H4 (cell line): ENCODE measurements at regions not wholly inside any gene's neighbourhood (a gene's known extent, or its start where the extent isn't known, plus 50 kb on each side); places are given as distances from the start of the nearest gene placed in this dataset.

Experiments used
- DNase-seq: peaks from one replicate; pipeline ENCODE4 v3.0.0-alpha.2; 2015; ENCODE audit warnings: low spot score

DNA sequence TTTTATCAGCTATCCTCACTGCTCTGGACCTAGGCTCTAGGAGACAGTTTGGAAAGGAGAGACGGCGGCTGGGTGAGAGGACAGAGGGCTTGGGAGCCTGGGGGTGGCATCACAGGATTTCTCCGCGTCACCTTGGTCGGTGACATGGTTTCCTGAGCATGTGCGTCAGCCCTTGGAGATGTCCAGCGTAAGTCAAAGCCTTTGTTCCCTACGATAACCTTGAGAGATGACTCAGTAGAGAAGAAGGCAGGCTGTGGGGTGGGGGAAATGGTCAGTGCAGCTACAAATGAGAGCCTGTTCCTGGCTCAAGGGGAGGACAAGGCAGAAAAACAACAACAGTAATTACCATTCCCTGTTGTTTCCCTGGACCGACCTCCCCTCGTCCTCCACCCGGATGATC is 90.2 kb upstream of the TBX3 start:
- no peak for DNase-seq

DNA sequence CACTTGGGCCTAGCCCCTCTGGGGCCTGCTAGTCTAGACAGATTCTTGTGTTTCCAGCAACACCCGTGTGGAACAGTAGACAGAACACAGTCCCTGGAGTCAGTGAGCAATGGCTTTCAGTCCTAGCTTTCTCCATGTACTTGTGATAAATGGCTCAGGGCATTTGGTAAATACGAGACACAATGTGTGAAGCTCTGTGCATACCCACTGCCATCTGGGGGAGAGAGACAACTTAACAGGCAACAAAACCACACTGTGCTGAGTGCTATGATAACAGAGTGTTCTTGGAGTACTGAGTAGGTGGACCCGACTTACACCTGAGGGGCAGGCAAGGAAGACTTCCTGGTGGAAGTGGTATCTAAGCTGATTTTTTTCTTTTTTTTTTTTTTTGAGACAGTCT is 86.3 kb upstream of the TBX3 start:
- DNase-seq: no peak

DNA sequence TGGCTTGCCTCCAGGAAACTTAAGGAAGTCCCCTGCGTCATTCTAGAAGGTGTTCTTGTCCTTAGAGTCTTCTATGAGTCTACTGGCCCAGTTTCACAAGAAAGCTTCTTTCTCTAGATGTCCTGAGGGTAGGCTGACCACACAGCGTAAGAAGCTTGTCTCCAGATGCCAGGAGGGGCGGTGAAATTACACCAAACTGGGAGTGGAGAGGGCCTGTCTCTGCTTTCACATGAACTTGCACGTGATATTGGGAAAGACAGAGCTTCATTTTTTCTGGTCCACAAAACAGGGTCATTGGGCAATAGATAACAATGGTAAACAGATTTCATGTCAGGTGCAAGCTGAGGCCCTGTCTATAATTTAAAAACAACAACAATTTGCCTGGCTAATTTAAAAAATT is 85.7 kb upstream of the TBX3 start:
- no peak for DNase-seq

DNA sequence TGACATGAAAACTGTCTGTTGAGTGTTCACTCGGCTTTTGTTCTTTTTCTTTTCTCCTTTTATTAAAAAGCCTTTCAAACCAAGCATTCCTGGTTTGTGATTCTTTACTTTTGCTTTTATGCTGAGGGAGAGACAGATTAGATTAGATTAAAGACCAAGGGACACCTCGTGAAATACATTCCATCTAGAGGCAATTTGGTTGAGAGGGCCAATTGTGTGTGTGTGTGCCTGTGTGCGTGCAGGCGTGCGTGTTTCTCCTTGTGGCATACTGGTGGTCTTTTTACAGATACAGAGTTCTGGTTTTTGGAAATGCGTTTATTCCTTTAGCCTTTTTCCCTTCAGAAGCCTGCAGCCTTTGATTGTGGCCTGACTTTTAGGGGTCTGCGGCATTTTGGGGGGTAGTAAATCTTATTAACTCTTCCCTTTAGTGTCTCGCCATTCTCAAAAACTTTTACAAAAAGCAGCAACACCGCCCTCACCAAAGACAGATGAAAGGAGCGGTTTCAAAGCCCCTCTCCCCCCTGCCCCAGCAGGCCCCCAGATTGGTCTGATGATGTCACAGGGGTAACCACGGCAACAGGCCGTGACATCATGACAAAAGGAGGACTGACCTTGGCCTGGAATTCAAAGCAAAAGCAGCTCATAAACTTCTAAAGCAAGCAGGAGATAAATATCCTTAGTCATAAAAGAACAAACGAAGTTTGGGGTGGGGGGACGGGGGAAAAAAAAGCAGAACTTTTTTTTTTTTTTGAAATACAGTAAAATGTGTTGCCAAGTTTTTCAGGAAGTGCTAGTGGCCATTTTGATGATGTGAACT is 84.1 kb upstream of the TBX3 start:
- peak; percentile 36 for DNase-seq

DNA sequence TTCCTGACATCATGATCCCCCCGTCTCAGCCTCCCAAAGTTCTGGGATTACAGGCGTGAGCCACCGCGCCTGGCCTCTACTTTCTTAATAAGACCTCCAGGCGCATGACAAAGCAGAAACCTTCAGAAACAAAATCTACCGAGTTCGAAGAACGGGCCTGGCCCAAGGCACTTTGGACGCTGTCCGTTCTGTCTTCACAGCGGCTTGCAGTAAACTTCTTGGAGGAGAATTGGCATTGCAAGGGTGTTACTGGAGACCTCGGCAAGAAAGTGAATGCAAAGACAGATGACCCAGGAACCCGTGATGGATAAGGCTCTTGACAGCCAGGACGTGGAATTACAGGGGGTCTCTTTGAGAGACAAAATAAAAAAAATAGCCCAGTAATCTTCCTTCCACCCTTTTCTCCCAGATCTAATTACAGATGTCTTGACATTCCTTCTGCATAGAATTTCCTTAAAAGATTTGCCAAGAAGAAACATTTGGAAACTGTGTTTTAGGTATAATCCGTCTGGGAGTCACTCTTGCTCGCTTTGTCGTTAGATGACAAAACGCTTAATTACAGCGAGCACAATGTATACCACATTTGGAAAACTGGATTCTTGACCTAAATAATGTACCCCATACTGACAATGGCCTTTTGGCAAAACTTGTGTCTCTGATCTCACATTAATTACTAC is 83.2 kb upstream of the TBX3 start:
- no peak for DNase-seq

DNA sequence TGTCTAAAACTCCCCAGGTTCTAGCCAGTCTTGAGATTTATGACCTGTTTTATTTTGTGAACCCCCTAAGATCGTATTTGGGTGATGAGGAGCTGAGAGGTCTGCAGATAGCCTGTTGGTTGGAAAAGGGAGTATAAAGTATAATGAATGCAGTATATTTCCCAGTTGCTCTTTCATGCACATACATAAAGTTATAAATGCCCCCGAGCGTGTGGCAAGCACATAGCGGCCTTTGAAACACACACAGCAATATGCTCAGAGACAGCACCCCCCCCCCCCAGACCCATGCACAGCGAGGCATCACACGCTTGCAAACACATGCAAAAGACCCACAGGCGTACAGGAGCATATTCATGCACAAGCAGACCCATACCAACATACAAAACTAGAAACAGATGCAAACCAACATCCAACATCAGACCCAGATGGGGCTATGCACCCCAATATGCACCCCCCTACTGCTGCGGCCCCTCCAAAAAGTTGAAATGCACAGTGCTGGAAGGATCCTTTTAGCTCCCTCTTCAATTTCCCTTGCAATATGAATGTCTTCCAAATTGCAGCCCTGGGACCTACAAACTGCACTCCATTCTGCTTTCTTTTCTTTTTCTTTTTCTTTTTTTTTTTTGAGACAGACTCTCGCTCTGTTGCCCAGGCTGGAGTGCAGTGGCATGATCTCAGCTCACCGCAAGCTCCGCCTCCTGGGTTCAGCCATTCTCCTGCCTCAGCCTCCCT is 82.2 kb upstream of the TBX3 start:
- no peak for DNase-seq

DNA sequence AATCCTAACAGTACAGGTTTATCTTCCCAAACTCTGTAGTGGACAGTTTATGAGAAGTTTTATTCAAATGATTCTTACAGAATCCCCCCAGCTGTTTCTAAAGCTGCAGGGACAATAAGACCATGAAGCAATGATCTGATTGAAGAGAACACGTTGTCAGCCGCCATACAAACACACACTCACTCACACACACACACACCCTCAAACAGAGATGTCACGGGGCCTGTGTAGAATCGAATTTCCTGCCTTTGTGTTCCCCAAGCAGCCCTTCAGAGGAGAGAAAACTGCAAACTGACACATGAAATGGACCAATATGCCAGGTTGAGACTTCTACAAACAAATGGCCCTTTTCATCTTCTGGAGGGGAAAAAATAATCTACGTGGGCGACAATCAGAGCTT is 80.5 kb upstream of the TBX3 start:
- DNase-seq: no peak

DNA sequence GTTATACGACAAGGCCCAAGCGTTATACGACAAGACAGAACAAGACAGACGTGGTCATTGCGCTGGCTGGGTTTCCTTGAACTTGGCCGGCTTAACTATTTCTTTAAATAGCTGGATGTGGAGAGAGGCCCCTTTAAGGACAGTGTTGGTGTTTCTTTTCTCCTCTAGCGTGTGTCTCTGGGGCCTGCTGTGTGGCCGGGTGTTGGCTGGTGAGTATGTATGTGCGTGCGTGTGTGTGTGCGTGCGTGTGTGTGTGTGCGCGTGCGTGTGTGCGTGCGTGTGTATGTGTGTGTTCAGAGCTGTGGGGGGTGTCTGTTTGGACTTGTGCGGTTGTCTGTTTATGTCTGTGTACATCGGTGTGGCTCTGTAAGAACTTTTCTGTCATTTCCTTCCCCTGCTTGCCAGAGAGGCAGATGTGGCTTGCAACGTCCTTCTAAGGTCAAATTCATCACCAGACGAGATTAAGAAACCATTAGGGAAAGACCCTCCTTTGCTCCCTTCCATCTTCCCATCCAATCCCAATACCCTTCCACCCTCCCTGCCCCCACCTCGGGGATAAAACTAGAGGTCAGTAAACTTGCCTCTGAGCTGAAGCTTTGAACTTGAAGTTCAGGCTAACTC is 78.6 kb upstream of the TBX3 start:
- DNase-seq: peak; percentile 63

DNA sequence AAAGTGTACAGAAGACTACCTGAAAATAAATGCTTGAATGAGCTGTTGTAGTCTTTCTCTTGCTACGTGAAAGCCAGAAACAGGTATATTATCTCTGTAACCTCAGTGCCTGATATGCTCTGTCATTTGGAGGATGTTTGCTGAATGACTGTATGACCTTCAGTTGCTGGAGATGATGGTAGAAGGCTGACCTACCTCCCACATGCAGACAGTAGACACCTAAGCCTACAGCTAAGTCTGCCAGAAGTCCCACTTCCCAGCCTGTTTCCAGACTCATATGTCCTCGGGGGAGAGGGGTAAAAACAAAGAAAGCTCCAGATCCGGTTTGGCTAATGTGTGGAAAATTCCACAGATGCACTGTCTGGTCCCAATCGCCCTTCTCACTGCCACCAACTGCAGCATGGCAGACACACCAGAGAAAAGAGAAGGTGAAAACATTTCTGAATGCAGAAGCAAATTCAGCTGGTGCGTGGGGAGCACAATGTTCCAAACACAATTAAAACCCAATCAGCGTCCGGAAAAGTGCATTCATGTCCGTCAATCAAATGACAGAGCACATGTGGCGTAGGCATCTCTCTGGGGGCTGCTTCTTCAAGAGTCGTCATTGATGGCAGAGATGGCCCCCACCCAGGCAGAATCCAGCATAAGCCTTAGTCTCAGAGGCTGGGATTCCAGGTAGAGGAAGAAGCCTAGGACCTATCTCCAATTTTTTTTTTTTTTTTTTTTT is 76.3 kb upstream of the TBX3 start:
- no peak for DNase-seq

DNA sequence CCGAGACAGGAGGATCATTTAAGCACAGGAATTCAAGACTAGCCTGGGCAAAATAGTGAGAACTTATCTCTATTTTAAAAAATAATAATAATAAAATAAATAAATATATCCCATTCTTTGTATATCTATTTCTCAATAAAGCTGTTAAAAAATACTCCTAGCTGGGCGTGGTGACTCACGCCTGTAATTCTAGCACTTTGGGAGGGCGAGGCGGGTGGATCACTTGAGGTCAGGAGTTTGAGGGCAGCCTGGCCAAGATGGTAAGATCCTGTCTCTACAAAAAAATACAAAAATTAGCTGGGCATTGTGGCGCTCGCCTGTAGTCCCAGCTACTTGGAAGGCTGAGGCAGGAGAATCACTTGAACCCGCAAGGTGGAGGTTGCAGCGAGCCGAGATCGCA is 75.7 kb upstream of the TBX3 start:
- no peak for DNase-seq

DNA sequence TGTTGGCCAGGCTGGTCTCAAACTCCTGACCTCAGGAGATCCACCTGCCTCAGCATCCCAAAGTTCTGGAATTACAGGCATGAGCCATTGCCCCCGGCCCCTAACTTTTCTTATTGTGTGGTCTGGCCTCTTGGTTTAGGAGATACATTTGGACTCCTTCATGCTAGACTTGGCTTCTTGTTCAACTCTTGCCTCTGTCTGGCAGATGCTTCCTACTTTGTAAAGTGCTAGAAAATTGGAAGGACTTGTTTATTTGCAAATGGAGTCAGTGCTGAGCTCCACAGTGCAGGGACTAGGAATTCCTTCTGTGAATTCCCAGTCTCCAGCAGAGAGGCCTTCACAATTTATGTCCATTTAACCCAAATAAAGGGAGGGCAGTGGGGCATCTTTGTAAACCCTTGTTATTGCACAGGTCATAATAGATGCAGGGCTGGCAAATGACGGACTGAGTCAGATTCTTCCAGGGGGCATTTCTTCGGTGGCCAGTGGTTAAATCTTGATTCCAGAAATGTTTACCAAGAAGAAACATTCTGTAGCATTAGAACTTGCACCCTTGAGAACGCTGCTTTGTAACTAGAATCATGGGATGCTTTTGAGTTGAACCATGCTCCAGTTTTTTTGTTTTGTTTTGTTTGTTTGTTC is 73.8 kb upstream of the TBX3 start:
- DNase-seq: no peak

DNA sequence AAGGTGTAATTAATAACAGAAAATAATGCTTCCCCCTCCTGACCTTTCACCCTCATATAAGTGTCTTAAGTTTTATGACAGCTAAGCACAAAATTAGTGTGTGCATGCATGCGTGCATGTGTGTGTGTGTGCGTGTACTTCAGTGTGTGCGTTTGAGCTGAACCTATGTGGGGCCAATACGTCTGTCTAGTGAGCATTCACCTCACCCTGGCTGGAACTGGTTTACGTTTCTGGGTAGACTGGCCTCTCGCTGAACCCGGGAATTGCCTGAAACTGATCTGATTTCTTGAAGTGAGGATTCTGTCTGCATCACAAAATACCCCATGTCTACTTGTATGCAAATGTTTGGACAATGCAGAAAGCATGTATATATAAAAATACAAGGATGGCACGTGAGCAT is 68.2 kb upstream of the TBX3 start:
- no peak for DNase-seq

DNA sequence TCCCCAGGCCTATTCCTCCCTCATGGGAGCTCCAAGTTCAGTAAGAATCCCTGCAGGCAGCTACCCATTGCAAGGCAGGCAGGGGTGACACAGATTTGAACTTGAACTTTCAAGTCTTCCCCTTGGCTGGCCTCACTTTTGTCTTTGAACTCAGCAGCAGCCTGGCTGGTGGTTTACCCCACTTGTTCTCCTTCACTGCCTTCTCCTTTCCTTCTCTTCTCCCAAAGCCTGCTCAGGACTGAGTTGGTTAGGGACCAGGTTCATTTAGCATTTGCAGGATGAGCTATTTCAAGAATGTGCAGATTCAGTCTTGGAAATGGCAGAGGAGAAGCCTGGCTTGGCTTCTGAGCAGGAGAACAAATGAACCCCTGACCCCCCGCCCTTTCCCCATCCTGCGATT is 67.7 kb upstream of the TBX3 start:
- no peak for DNase-seq

DNA sequence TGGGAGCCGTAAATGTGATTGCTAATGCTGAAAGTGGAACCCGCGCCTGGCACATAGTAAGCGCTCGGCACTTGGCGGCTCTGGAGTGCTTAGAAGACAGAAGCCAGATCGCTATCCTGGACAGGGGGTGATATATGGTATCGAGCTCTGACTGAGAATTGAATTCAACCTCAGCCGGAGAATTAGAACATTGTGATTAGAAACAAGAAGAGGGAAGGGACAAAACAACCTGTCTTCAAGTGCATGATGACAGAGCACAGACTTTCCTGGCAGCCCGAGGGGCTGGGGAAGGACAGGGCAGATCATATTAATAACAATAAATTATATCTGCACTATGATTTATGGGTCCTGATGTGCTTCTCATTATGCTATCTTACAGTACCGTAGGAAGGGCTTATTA is 66.9 kb upstream of the TBX3 start:
- no peak for DNase-seq

DNA sequence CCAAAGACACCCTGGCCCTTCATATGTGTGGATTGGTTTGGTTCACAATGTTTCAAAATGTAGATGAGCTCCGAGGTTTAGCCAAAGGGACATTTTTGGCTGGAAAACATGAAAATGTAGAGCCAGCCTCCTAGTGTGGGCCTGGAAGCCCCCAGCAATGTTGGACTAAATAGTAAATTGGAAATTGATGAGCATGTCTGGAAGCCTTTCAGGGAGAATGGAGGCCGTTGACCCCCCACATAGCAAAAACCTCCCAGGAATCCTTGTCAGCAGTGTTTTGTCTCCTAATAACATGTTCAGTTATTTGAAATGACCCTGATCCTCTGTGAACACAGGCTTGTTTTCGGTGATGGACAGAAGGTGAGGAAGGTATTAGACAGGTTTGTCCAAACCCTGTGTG is 65.1 kb upstream of the TBX3 start:
- DNase-seq: no peak

DNA sequence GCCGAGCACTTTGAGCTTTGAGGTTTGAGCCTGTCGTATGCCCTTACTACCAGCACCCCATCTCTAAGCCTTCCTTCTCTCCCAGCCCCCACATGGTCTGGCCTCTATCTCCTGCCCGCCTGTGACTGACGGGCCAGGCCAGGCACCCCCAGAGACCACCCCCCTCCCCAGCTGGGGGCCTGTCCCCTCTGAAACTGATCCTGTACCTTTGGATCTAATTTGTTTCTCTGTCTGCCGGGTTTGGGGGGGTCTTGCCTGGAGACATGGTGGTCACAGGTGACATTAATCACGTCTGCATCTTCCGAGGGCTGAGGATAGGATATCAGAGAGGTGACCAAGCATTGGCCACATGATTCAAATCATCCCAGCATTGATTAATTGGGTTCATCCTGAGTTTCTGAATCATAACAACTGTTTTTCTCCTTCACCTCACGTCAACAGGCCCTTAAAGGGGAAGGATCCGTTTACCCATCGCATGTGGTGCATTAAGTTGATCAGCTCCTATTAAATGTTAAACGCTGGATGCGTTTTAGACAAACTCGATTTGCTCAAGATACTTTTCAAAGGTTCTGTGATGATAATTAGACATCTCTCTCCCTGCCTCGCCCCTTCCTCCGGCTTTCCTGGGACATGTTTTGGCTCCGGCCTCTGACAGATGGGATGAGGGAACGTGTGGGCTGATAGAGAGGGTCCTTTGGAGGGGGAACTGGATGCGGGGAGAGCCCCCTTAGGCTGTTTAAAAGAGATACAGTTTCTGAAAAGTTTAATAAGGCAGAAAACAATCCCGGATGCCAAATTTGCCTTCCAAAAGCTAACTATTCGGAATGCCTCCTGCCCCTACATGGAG is 63.3 kb upstream of the TBX3 start:
- no peak for DNase-seq

DNA sequence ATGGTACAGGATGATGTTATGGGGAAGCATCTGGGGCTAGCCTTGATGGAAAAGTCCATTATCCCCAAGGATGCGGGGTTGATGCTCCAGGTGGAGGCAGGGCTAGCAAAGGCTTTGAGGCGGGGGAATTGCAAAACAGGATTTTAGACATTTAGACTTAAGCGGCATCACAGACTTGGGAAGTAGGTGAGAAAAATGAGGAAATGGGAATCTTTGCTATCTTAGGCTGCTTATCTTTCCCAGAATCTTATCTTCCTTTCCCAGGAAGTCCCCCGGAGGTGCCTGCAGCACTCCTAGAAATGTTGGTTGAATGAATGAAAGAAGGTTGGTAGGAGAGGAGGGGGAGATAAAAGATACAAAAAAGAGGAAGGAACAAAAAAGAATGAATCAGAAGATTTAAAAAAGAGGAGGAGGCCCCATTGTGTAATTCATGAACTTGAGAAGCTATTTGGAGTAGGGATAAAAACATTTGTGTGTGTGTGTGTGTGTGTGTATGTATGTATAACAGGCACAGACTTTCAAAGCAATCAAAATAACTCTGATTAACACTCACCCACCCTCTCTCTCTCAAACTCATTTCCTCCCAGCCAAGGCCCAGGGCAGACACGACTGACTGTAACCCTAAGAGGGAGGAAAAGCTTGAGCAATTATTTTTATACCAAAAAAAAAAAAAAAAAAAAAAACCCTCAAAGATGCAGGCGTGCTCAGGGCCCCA is 62.5 kb upstream of the TBX3 start:
- no peak for DNase-seq

DNA sequence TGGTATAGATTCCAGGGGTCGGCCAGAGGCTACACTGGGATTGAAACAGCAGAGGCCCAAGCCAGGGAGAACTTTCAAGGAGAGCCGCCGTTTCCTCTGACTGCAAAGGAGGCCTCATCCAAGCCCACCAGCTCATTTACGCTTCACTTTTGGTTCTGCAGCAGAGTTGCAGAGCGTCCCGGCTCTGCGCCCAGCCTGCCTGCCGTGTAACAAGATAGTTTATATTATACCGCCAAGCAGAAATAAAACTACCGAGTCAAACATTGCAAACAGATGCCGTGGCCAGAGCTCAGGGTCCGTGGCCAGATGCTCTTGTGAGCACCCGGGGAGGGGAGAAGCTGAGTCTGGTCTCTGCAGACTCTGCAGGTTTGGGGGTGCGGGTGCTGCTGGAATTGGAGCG is 60.7 kb upstream of the TBX3 start:
- no peak for DNase-seq

DNA sequence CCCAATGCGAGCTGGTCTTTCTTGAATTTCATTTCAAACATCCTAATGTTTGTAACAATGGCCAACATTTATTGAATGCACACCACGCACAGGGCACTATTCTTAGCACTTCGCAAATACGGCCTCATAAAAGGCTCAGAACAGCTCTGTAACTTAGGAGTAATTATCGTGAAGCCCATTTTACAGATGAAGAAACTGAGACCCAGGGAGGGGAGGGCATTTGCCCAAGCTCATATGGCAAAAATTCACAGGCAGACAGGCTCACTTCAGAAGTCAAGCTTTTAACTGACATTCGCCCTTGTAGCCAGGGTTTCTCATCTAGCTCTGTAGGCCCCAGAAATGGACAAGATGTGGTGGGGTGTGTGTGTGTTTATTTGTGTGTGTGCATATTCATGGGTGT is 60.3 kb upstream of the TBX3 start:
- no peak for DNase-seq

DNA sequence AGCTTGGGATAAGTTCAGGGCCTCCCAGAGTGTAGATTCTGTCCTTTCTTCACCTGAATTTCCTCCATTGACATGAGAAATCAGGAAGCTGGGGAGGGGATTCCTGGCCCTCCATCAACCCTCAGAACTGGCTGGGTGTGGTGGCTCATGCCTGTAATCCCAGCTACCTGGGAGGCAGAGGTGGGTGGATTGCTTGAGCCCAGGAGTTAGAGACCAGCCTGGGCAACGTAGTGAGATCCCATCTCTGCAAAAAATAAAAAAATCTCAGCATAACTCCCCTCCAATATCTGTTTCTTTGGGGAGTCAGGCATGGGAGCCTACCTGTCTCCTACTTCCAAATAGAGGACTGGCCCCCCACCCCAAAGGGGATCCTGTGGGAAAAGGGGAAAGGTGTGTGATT is 59.8 kb upstream of the TBX3 start:
- DNase-seq: no peak
